GM12891 (cell line): ENCODE measurements at regions not wholly inside any gene's neighbourhood (a gene's known extent, or its start where the extent isn't known, plus 50 kb on each side); places are given as distances from the start of the nearest gene placed in this dataset.

ENCODE experiments used
- POLR2A ChIP-seq: IDR thresholded peaks from 2 replicates; pipeline ENCODE4 v1.6.1; 2011; ENCODE audit warnings: low read depth, low read length, control low read depth
- POLR2AphosphoS5 ChIP-seq: IDR thresholded peaks from 2 replicates; pipeline ENCODE4 v1.6.1; 2011; ENCODE audit warnings: low read depth, low read length, control low read depth
- TAF1 ChIP-seq: IDR thresholded peaks from 2 replicates; pipeline ENCODE4 v1.6.1; 2011; ENCODE audit warnings: low read depth, low read length, control low read depth

DNA sequence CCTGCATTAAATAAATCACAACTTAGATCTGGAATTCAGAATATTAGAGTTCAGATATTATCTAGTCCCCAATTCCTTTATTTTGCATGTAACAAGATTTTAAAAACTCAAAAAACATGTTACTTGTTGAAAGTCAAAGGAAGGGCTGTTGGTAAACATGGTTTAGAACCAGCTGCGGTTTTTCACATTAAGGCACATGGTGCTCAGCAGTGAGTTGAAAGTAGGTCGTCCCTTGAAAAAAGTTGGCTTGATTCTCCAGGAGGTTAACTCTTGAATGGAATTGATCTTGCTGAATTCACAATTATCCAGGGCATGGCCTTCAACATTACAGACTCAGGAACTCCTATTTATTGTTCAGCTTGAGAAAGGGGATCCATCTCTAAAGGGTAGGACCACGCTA, 277.1 kb upstream of the DUSP10 start:
- no peak for TF ChIP-seq POLR2AphosphoS5
- TF ChIP-seq POLR2A, result no peak
- no peak for TF ChIP-seq TAF1
